ENCODE measurements at regions not wholly inside any gene's neighbourhood (a gene's known extent, or its start where the extent isn't known, plus 50 kb on each side); places are given as distances from the start of the nearest gene placed in this dataset.

DNA sequence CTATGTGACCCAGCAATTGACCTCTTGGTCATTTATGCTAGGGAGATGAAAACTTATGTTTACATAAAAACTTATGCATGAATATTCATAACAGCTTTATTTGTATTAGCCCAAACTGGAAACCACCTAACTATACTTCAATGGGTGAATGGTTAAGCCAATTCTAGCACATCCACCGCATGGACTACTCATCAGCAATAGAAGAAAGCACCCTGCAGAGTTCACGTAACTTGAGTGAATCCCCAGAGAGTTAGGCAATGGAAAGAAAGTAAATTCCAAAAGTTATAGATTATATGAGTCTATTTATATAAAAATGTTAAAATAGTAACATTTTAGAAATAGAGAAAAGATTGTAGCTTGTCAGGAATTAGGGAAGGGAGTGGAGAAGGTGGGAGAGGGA is 60.2 kb upstream of the NRG3 start:
- ChIA-PET CTCF (no interaction called here), POLR2A (no interaction called here)
- Mint-ChIP-seq H3K9me3 (peaks cover 2% of the 10 kb centered on the region), H3K27ac (no peak overlapping the region), H3K27me3 (no peaks in the 10 kb centered on the region), H3K4me3 (no peak overlapping the region), H3K36me3 (ENCODE audit: low read depth) (no peaks in the 10 kb centered on the region), H3K4me1 (no peaks in the 10 kb centered on the region)
- DNase-seq = no peak

DNA sequence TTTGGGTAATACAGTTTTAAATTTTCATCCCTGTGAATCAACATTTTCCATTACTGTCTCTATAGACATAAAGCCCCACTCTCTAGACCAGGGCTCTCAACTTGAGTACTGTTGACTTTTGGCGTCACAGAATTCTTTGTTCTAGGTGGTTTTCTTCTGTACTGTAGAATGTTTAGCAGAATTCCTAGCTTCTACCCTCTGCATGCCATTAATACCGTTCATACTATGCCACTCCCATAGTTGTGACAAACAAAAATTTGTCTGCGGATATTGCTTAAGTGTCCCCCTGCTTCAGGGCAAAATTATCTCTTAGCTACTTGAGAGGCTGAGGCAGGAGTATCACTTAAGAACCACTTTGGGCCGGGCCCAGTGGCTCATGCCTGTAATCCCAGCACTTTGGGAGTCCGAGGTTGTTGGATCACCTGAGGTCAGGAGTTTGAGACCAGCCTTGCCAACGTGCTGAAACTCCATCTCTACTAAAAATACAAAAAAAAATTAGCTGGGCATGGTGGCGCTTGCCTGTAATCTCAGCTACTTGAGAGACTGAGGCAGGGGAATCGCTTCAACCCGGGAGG is 57.3 kb upstream of the NRG3 start:
- ChIA-PET CTCF (no interaction called here), POLR2A (interaction anchor here (0.7 kb wide), 1 partner anchor 682 kb away, joined by 3 read pairs; no protein-coding TSS in a partner anchor)
- no peak overlapping the region for H3K4me3 Mint-ChIP-seq
- no peaks in the 10 kb centered on the region for H3K27me3 Mint-ChIP-seq
- no peaks in the 10 kb centered on the region for H3K4me1 Mint-ChIP-seq
- no peak overlapping the region for H3K27ac Mint-ChIP-seq
- no peaks in the 10 kb centered on the region for H3K9me3 Mint-ChIP-seq
- H3K36me3 Mint-ChIP-seq (ENCODE audit: low read depth) = no peaks in the 10 kb centered on the region
- DNase-seq = no peak

- no peaks in the 10 kb centered on the region for H3K4me1 Mint-ChIP-seq
- H3K9me3 Mint-ChIP-seq = no peaks in the 10 kb centered on the region
- no peak overlapping the region for H3K4me3 Mint-ChIP-seq
- no peak for DNase-seq
- CTCF ChIA-PET = no interaction called here
- POLR2A ChIA-PET = no interaction called here
- no peak overlapping the region for H3K27ac Mint-ChIP-seq
- no peaks in the 10 kb centered on the region for H3K27me3 Mint-ChIP-seq
- no peaks in the 10 kb centered on the region for H3K36me3 Mint-ChIP-seq (ENCODE audit: low read depth)
Observed at GRCh38 chr10:81820418-81820817, 54.6 kb upstream of the NRG3 start.
